H1 (cell line): ENCODE measurements at regions not wholly inside any gene's neighbourhood (a gene's known extent, or its start where the extent isn't known, plus 50 kb on each side); places are given as distances from the start of the nearest gene placed in this dataset.

ENCODE experiments used
- CHD7 ChIP-seq: fragments of 300-600 bp; sonication (generic); IDR thresholded peaks from 2 replicates; pipeline ENCODE4 v1.7.1; 2012; ENCODE audit warnings: low read length, moderate library complexity, mild to moderate bottlenecking, inconsistent platforms; ENCODE audit not compliant: insufficient replicate concordance
- RAD21 ChIP-seq, 2 experiments: IDR thresholded peaks in 1 of 2; conservative IDR thresholded peaks in 1 of 2; 2 replicates each; pipeline ENCODE4 v1.6.1; 2011; ENCODE audit warnings: low read depth in 2 of 2, low read length in 2 of 2, improper control_type of control experiment in 1 of 2, inconsistent platforms in 1 of 2, mild to moderate bottlenecking in 1 of 2, moderate library complexity in 1 of 2

- TF ChIP-seq CHD7 (no peak), RAD21 (IDR thresholded peaks at IDR 0.05 in 1 of 2, conservative IDR thresholded peaks at IDR 0.05 in 1 of 2; ENCODE audit: low read depth in 2 of 2, low read length in 2 of 2) (no peak)
- TF ChIP-seq, all 59 proteins: peak for 0
These were observed 125.6 kb upstream of the SPRY4 start (continued) for GRCh38 chr5:142450419-142450818.
